ENCODE measurements at regions not wholly inside any gene's neighbourhood (a gene's known extent, or its start where the extent isn't known, plus 50 kb on each side); places are given as distances from the start of the nearest gene placed in this dataset.
"Not testable (repeated sequence)": the region's sequence is repeated elsewhere in the genome, so short reads cannot be mapped to it uniquely, and the experiment has no call there.

GRCh38 chr2:134041877-134042276 lies 212.0 kb upstream of the MGAT5 start:
- TF ChIP-seq CTCF (IDR thresholded peaks at IDR 0.05; ENCODE audit: low read depth, low read length), result no peak
- no peak overlapping the region for H3K4me3 ChIP-seq (ENCODE audit: low read depth, low read length)

GRCh38 chr2:134043028-134043427 lies 210.8 kb upstream of the MGAT5 start:
- H3K4me3 ChIP-seq (ENCODE audit: low read depth, low read length), result not testable (repeated sequence)

- TF ChIP-seq CTCF (IDR thresholded peaks at IDR 0.05; ENCODE audit: low read depth, low read length), result no peak
- no peak overlapping the region for H3K4me3 ChIP-seq (ENCODE audit: low read depth, low read length)
These were observed 201.7 kb upstream of the MGAT5 start for GRCh38 chr2:134052173-134052572.

GRCh38 chr2:134056173-134056572 lies 197.7 kb upstream of the MGAT5 start:
- no peak overlapping the region for H3K4me3 ChIP-seq (ENCODE audit: low read depth, low read length)
- TF ChIP-seq CTCF (IDR thresholded peaks at IDR 0.05; ENCODE audit: low read depth, low read length), result no peak

- not testable (repeated sequence) for H3K4me3 ChIP-seq (ENCODE audit: low read depth, low read length)
These were observed 192.8 kb upstream of the MGAT5 start for GRCh38 chr2:134061066-134061465.

GRCh38 chr2:134062235-134062634 lies 191.6 kb upstream of the MGAT5 start:
- H3K4me3 ChIP-seq (ENCODE audit: low read depth, low read length), result not testable (repeated sequence)

- not testable (repeated sequence) for H3K4me3 ChIP-seq (ENCODE audit: low read depth, low read length)
These were observed 190.0 kb upstream of the MGAT5 start for GRCh38 chr2:134063916-134064315.

- no peak for TF ChIP-seq CTCF (IDR thresholded peaks at IDR 0.05; ENCODE audit: low read depth, low read length)
- H3K4me3 ChIP-seq (ENCODE audit: low read depth, low read length), result no peak overlapping the region
These were observed 183.6 kb upstream of the MGAT5 start for GRCh38 chr2:134070281-134070741.

GRCh38 chr2:134072341-134072740 lies 181.5 kb upstream of the MGAT5 start:
- no peak for TF ChIP-seq CTCF (IDR thresholded peaks at IDR 0.05; ENCODE audit: low read depth, low read length)
- no peak overlapping the region for H3K4me3 ChIP-seq (ENCODE audit: low read depth, low read length)

- H3K4me3 ChIP-seq (ENCODE audit: low read depth, low read length), result no peak overlapping the region
- TF ChIP-seq CTCF (IDR thresholded peaks at IDR 0.05; ENCODE audit: low read depth, low read length), result no peak
These were observed 180.8 kb upstream of the MGAT5 start for GRCh38 chr2:134073023-134073422.
